K562 (cell line): ENCODE measurements at regions not wholly inside any gene's neighbourhood (a gene's known extent, or its start where the extent isn't known, plus 50 kb on each side); places are given as distances from the start of the nearest gene placed in this dataset.

Experiments used
- ATAC-seq: fragments of 200-7000 bp; cut with Tn5 transposase; 3 replicates; pipeline ENCODE4 v1.9.1; 2020; ENCODE audit warnings: moderate library complexity
- BruUV-seq: library from RNA; stranded (reverse); fragments of 400-500 nt; replicated peaks from 2 replicates; lab custom pipeline; 2021; lab: Mats Ljungman, UMichigan
- CTCF ChIA-PET: fragments of 300-600 bp; formaldehyde crosslinking; extraction: SDS; loops from one replicate; lab custom pipeline; 2021; ENCODE audit warnings: low intra/inter-chr PET ratio; lab: Yijun Ruan, JAX
- POLR2A ChIA-PET: fragments of 300-600, 350-650 bp; sonication (Branson Sonifier 250); formaldehyde crosslinking; extraction: SDS; loops from one replicate; lab custom pipeline; 2021; ENCODE audit warnings: antibody characterized with exemption, inconsistent platforms; lab: Yijun Ruan, JAX
- DNase-seq, 4 experiments: peaks; one replicate each; pipeline versions ENCODE4 v3.0.0 to v3.0.0-alpha.2; 2011 to 2018; ENCODE audit warnings: low spot score in 3 of 4, mixed read lengths in 3 of 4; ENCODE audit errors: extremely low read depth in 1 of 4
- FAIRE-seq: peaks from 2 replicates; lab custom pipeline; 2011; peaks lifted over from hg19 to GRCh38; lab: Jason Lieb, UNC
- H2AFZ ChIP-seq: 2 replicates; pipeline ENCODE4 v1.6.0; 2011; ENCODE audit warnings: low read depth, low read length, control low read depth, inconsistent platforms
- H3K27ac ChIP-seq: fragments of 200-600 bp; 3 replicates; pipeline ENCODE4 v1.8.0; 2011; ENCODE audit warnings: low read depth, mild to moderate bottlenecking, control low read depth, inconsistent platforms, low read length, moderate library complexity, mixed read lengths; ENCODE audit errors: extremely low read depth
- H3K27me3 ChIP-seq, 2 experiments: fragments of 300-600 bp in 1 of 2; 2 replicates in 1 of 2; 3 replicates in 1 of 2; pipeline versions ENCODE4 v1.6.0 to v1.8.0; 2011; ENCODE audit warnings: inconsistent platforms in 2 of 2, low read length in 2 of 2, mild to moderate bottlenecking in 1 of 2, mixed read lengths in 1 of 2, moderate library complexity in 1 of 2; ENCODE audit not compliant: control insufficient read depth in 2 of 2, insufficient read depth in 2 of 2
- H3K36me3 ChIP-seq: fragments of 300-600 bp; 3 replicates; pipeline ENCODE4 v1.8.0; 2011; ENCODE audit warnings: mild to moderate bottlenecking, low read length, inconsistent platforms; ENCODE audit not compliant: control insufficient read depth, insufficient read depth
- H3K4me1 ChIP-seq, 2 experiments: fragments of 200-600 bp in 1 of 2; replicated peaks in 1 of 2; 2 replicates in 1 of 2; 3 replicates in 1 of 2; pipeline versions ENCODE4 v1.5.1 to v1.8.0; 2011; ENCODE audit warnings: inconsistent platforms in 2 of 2, low read length in 2 of 2, mild to moderate bottlenecking in 1 of 2, mixed read lengths in 1 of 2, moderate library complexity in 1 of 2; ENCODE audit not compliant: control insufficient read depth in 2 of 2, insufficient read depth in 2 of 2
- H3K4me2 ChIP-seq: 2 replicates; pipeline ENCODE4 v1.6.1; 2011; ENCODE audit warnings: low read length, control low read depth, inconsistent platforms, mixed read lengths; ENCODE audit not compliant: insufficient read depth
- H3K4me3 ChIP-seq: fragments of 200-600 bp; sonication (generic), shearing (Covaris generic); 2 replicates; pipeline ENCODE4 v1.5.1; 2016; ENCODE audit warnings: control low read depth, inconsistent platforms
- H3K79me2 ChIP-seq: fragments of 200-600 bp; 3 replicates; pipeline ENCODE4 v1.8.0; 2011; ENCODE audit warnings: low read length, inconsistent platforms; ENCODE audit not compliant: control insufficient read depth, insufficient read depth
- H3K9ac ChIP-seq, 2 experiments: 2 replicates each; pipeline versions ENCODE4 v1.6.0 to v1.6.1; 2011; ENCODE audit warnings: low read depth in 2 of 2, low read length in 2 of 2, control low read depth in 1 of 2, inconsistent platforms in 1 of 2, mild to moderate bottlenecking in 1 of 2, mixed read lengths in 1 of 2; ENCODE audit not compliant: insufficient read depth in 1 of 2
- H3K9me1 ChIP-seq: one replicate; pipeline ENCODE4 v1.6.0; 2011; ENCODE audit warnings: inconsistent platforms, mild to moderate bottlenecking, low read length, moderate library complexity; ENCODE audit not compliant: control insufficient read depth, insufficient read depth
- H3K9me3 ChIP-seq: replicated peaks from 2 replicates; pipeline ENCODE4 v1.5.1; 2011; ENCODE audit warnings: low read depth, low read length, inconsistent platforms; ENCODE audit not compliant: control insufficient read depth, insufficient read depth
- H4K20me1 ChIP-seq: replicated peaks from 2 replicates; pipeline ENCODE4 v1.6.1; 2011; ENCODE audit warnings: low read length, inconsistent platforms, mixed read lengths; ENCODE audit not compliant: control insufficient read depth, insufficient read depth
- EP300 ChIP-seq: IDR thresholded peaks from 2 replicates; pipeline ENCODE4 v1.6.1; 2012; ENCODE audit warnings: low read length, improper control_type of control experiment
- FOXK2 ChIP-seq, 2 experiments: fragments of 450-650 bp; IDR thresholded peaks in 1 of 2; conservative IDR thresholded peaks in 1 of 2; 2 replicates each; pipeline ENCODE4 v1.6.1; 2016; ENCODE audit warnings: low read depth in 2 of 2, mild to moderate bottlenecking in 1 of 2
- HDAC3 ChIP-seq: fragments of 450-650 bp; IDR thresholded peaks from 2 replicates; pipeline ENCODE4 v1.6.1; 2018; ENCODE audit warnings: borderline replicate concordance, mild to moderate bottlenecking, moderate library complexity; ENCODE audit not compliant: partially characterized antibody
- JUND ChIP-seq, 2 experiments: IDR thresholded peaks; 2 replicates in 1 of 2; 3 replicates in 1 of 2; pipeline ENCODE4 v1.6.1; 2011; ENCODE audit warnings: borderline replicate concordance in 2 of 2, low read depth in 2 of 2, low read length in 2 of 2, improper control_type of control experiment in 1 of 2, missing biosample characterization in 1 of 2, missing genetic modification characterization in 1 of 2, missing genetic modification reagents in 1 of 2
- KDM2B ChIP-seq: fragments of 250-450 bp; sonication (Bioruptor Pico); IDR thresholded peaks from 2 replicates; pipeline ENCODE4 v1.8.0; 2021; ENCODE audit warnings: mild to moderate bottlenecking, moderate library complexity
- LARP7 ChIP-seq: fragments of 450-650 bp; IDR thresholded peaks from 2 replicates; pipeline ENCODE4 v1.6.1; 2016
- MCM7 ChIP-seq, 2 experiments: fragments of 450-650 bp; IDR thresholded peaks; 2 replicates each; pipeline ENCODE4 v1.6.1; 2016 to 2018
- TEAD4 ChIP-seq, 2 experiments: sonication (generic) in 1 of 2; formaldehyde crosslinking in 1 of 2; IDR thresholded peaks; 2 replicates each; pipeline versions ENCODE4 v1.6.1 to v1.8.0; 2012 to 2022; ENCODE audit warnings: borderline replicate concordance in 1 of 2, inconsistent platforms in 1 of 2, low read length in 1 of 2, mild to moderate bottlenecking in 1 of 2, missing genetic modification reagents in 1 of 2
- THRB ChIP-seq: fragments of 450-650 bp; formaldehyde crosslinking; conservative IDR thresholded peaks from 2 replicates; pipeline ENCODE4 v1.4.0; 2022; ENCODE audit warnings: mild to moderate bottlenecking, missing genetic modification characterization
- ZBTB1 ChIP-seq: sonication (generic); formaldehyde crosslinking; IDR thresholded peaks from 2 replicates; pipeline ENCODE4 v1.8.1; 2023; ENCODE audit warnings: missing genetic modification reagents, low read depth, mild to moderate bottlenecking, borderline replicate concordance
- ZKSCAN3 ChIP-seq: fragments of 250-450 bp; sonication (Bioruptor Pico); IDR thresholded peaks from 2 replicates; pipeline ENCODE4 v1.4.0; 2020
- ZNF134 ChIP-seq: fragments of 250-450 bp; sonication (Bioruptor Pico); conservative IDR thresholded peaks from 2 replicates; pipeline ENCODE4 v1.4.0; 2020
- ZNF696 ChIP-seq: fragments of 250-450 bp; sonication (Bioruptor Pico); conservative IDR thresholded peaks from 2 replicates; pipeline ENCODE4 v1.4.0; 2020; ENCODE audit warnings: mild to moderate bottlenecking, moderate library complexity
- WGBS: fragments of 100-300 bp; shearing (Covaris generic); methylation state at CpG from one replicate; pipeline ENCODE4 v1.1.6; 2016; ENCODE audit warnings: low coverage, mixed read lengths; ENCODE audit not compliant: insufficient coverage; ENCODE audit errors: missing lambda C conversion rate; 5-methylcytosine and 5-hydroxymethylcytosine counted together
- in situ Hi-C: fragments of 300-500 bp; cut with MboI; formaldehyde crosslinking; loops from 4 replicates; pipeline ENCODE4 v1.15.0; 2018; ENCODE audit warnings: inconsistent platforms, mixed read lengths
- intact Hi-C: fragments of 100-400 bp; cut with micrococcal nuclease; formaldehyde crosslinking; loops from 2 replicates; pipeline ENCODE4 v1.14.2; 2022
- TF ChIP-seq, protein P1 (sequence below): fragments of 250-450 bp; sonication (Bioruptor Pico); IDR thresholded peaks from 2 replicates; pipeline ENCODE4 v1.4.0; 2020
- TF ChIP-seq, protein P2 (sequence below), 2 experiments: fragments of 450-650 bp in 1 of 2; sonication (generic) in 1 of 2; formaldehyde crosslinking in 1 of 2; IDR thresholded peaks in 1 of 2; conservative IDR thresholded peaks in 1 of 2; 2 replicates each; pipeline versions ENCODE4 v1.6.1 to v1.8.1; 2016 to 2023; ENCODE audit warnings: mild to moderate bottlenecking in 2 of 2, moderate library complexity in 2 of 2, inconsistent platforms in 1 of 2, missing genetic modification reagents in 1 of 2
- TF ChIP-seq, protein P3 (sequence below): fragments of 200-800 bp; sonication (Bioruptor generic); IDR thresholded peaks from 2 replicates; pipeline ENCODE4 v1.6.1; 2017; ENCODE audit warnings: missing genetic modification characterization, missing compliant biosample characterization

- in situ Hi-C loops (no loop called here), intact Hi-C loops (no loop called here)
- Histone ChIP-seq H3K9me3 (no peaks in the 10 kb centered on the region), H3K79me2 (no peaks in the 10 kb centered on the region), H3K27ac (no peak overlapping the region), H3K4me3 (no peak overlapping the region), H3K36me3 (no peaks in the 10 kb centered on the region), H3K9ac (no peak overlapping the region; a peak in 1 of 4 replicates), H3K4me1 (no peaks in the 10 kb centered on the region), H3K4me2 (no peak overlapping the region), H2AFZ (no peak overlapping the region), H3K27me3 (no peaks in the 10 kb centered on the region), H3K9me1 (no peaks in the 10 kb centered on the region), H4K20me1 (no peaks in the 10 kb centered on the region)
- ATAC-seq (no peak), DNase-seq (no peak), FAIRE-seq (no peak)
- ChIA-PET CTCF (no interaction called here), POLR2A (no interaction called here)
- TF ChIP-seq, protein P1, sequence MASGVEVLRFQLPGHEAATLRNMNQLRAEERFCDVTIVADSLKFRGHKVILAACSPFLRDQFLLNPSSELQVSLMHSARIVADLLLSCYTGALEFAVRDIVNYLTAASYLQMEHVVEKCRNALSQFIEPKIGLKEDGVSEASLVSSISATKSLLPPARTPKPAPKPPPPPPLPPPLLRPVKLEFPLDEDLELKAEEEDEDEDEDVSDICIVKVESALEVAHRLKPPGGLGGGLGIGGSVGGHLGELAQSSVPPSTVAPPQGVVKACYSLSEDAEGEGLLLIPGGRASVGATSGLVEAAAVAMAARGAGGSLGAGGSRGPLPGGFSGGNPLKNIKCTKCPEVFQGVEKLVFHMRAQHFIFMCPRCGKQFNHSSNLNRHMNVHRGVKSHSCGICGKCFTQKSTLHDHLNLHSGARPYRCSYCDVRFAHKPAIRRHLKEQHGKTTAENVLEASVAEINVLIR (CRISPR knock-in tag) = no peak
- TF ChIP-seq TEAD4 (IDR thresholded peaks at IDR 0.05; ENCODE audit: low read length) (no peak), TEAD4 (CRISPR knock-in tag; IDR thresholded peaks at IDR 0.05; ENCODE audit: borderline replicate concordance) (no peak), ZBTB1 (CRISPR knock-in tag) (no peak), HDAC3 (no peak), KDM2B (CRISPR knock-in tag) (no peak), MCM7 (IDR thresholded peaks at IDR 0.05) (no peak), LARP7 (no peak), ZNF134 (no peak), FOXK2 (conservative IDR thresholded peaks at IDR 0.05 in 1 of 2, IDR thresholded peaks at IDR 0.05 in 1 of 2; ENCODE audit: low read depth in 2 of 2) (no peak), ZKSCAN3 (CRISPR knock-in tag) (no peak), JUND (IDR thresholded peaks at IDR 0.05; ENCODE audit: borderline replicate concordance, low read depth, low read length) (no peak), JUND (tag; IDR thresholded peaks at IDR 0.05; ENCODE audit: borderline replicate concordance, low read depth, low read length) (no peak), ZNF696 (no peak), THRB (CRISPR knock-in tag) (no peak), EP300 (no peak)
- TF ChIP-seq, protein P2, sequence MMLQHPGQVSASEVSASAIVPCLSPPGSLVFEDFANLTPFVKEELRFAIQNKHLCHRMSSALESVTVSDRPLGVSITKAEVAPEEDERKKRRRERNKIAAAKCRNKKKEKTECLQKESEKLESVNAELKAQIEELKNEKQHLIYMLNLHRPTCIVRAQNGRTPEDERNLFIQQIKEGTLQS (IDR thresholded peaks at IDR 0.05) = no peak
- TF ChIP-seq, protein P2 (CRISPR knock-in tag; conservative IDR thresholded peaks at IDR 0.05) = no peak
- TF ChIP-seq, protein P3, sequence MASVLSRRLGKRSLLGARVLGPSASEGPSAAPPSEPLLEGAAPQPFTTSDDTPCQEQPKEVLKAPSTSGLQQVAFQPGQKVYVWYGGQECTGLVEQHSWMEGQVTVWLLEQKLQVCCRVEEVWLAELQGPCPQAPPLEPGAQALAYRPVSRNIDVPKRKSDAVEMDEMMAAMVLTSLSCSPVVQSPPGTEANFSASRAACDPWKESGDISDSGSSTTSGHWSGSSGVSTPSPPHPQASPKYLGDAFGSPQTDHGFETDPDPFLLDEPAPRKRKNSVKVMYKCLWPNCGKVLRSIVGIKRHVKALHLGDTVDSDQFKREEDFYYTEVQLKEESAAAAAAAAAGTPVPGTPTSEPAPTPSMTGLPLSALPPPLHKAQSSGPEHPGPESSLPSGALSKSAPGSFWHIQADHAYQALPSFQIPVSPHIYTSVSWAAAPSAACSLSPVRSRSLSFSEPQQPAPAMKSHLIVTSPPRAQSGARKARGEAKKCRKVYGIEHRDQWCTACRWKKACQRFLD (CRISPR knock-in tag) = no peak
- BruUV-seq = no TSS peak
- WGBS = 2% methylated on average over 15 of the region's 17 CpGs
These were observed 488.8 kb downstream of the TENT5A start for GRCh38 chr6:81263531-81264168.
